Spleen (tissue), 11 donors: ENCODE measurements at regions not wholly inside any gene's neighbourhood (a gene's known extent, or its start where the extent isn't known, plus 50 kb on each side); places are given as distances from the start of the nearest gene placed in this dataset.

Source experiments
- DNase-seq: peaks from one replicate; pipeline ENCODE4 v3.0.0-alpha.2; 2020
- H3K27ac ChIP-seq, 8 donors: fragments of 200-600 bp; sonication (generic) in 7 of 8; 1 replicate in 4 of 8; 2 replicates in 4 of 8; pipeline versions ENCODE4 v1.5.0 to v1.8.0; 2016 to 2021; ENCODE audit warnings: inconsistent platforms in 4 of 8, mild to moderate bottlenecking in 4 of 8, moderate library complexity in 1 of 8
- H3K27me3 ChIP-seq, 7 donors: fragments of 200-600 bp; sonication (generic) in 6 of 7; replicated peaks in 1 of 7; 1 replicate in 4 of 7; 2 replicates in 3 of 7; pipeline versions ENCODE4 v1.5.0 to v1.8.0; 2016 to 2021; ENCODE audit warnings: inconsistent platforms in 3 of 7, mild to moderate bottlenecking in 1 of 7
- H3K36me3 ChIP-seq, 6 donors: fragments of 200-600 bp; sonication (generic) in 5 of 6; 1 replicate in 4 of 6; 2 replicates in 2 of 6; pipeline versions ENCODE4 v1.5.0 to v1.8.0; 2016 to 2021; ENCODE audit warnings: inconsistent platforms in 2 of 6
- H3K4me1 ChIP-seq, 6 donors: fragments of 200-600 bp; sonication (generic) in 5 of 6; 1 replicate in 3 of 6; 2 replicates in 3 of 6; pipeline versions ENCODE4 v1.5.0 to v1.8.0; 2016 to 2021; ENCODE audit warnings: inconsistent platforms in 3 of 6
- H3K4me3 ChIP-seq, 8 donors: fragments of 200-600 bp; sonication (generic) in 7 of 8; 1 replicate in 4 of 8; 2 replicates in 4 of 8; pipeline versions ENCODE4 v1.5.0 to v1.8.0; 2016 to 2021; ENCODE audit warnings: inconsistent platforms in 4 of 8, mild to moderate bottlenecking in 4 of 8, moderate library complexity in 2 of 8
- H3K9me3 ChIP-seq, 8 donors: fragments of 200-600 bp; sonication (generic) in 7 of 8; 1 replicate in 4 of 8; 2 replicates in 4 of 8; pipeline versions ENCODE4 v1.5.0 to v1.8.0; 2016 to 2021; ENCODE audit warnings: inconsistent platforms in 4 of 8
- CTCF ChIP-seq, 11 experiments: fragments of 200-600 bp in 7 of 11; fragments of 450-650 bp in 4 of 11; sonication (generic) in 4 of 11; IDR thresholded peaks in 8 of 11; conservative IDR thresholded peaks in 3 of 11; 1 replicate in 7 of 11; 2 replicates in 4 of 11; pipeline versions ENCODE4 v1.4.0 to v1.8.0; 2016 to 2021; ENCODE audit warnings: antibody characterized with exemption in 11 of 11, inconsistent platforms in 4 of 11, mild to moderate bottlenecking in 1 of 11
- POLR2A ChIP-seq, 3 donors: fragments of 450-650 bp; IDR thresholded peaks; one replicate each; pipeline ENCODE4 v1.5.1; 2017; ENCODE audit warnings: antibody characterized with exemption in 3 of 3, mild to moderate bottlenecking in 1 of 3
- POLR2AphosphoS5 ChIP-seq, 3 donors: sonication (generic); formaldehyde crosslinking; IDR thresholded peaks; one replicate each; pipeline ENCODE4 v1.5.1; 2017; ENCODE audit warnings: antibody characterized with exemption in 3 of 3
- WGBS, 5 donors: extraction: QIAGEN DNeasy Blood & Tissue Kit in 3 of 5; methylation state at CpG; one replicate each; pipeline versions ENCODE4 v1.1.5 to v1.1.7; 2013 to 2018; 5-methylcytosine and 5-hydroxymethylcytosine counted together
- intact Hi-C: fragments of 100-400 bp; cut with DNase I; formaldehyde crosslinking; loops from one replicate; pipeline ENCODE4 v1.15.0; 2023; ENCODE audit warnings: low total_unique reads
- donor health status: healthy with polysubstance abuse.
- donor health status: DM: no; HTN: no; CAD: no; lungs with moderate emphysema.
- donor health status: DM: no; HTN: no; CAD: no.
- donor health status: Bipolar disorder and iron deficiency.
- donor health status: healthy.
- donor health status: DM: no; HTN: no; CAD: no.
- donor health status: DM: yes; HTN: yes; CAD: no.

- no peak overlapping the region for H3K27ac ChIP-seq
- WGBS, 5 donors, result 45 to 83% (median 72%) methylated on average over 1 of the region's 1 CpG
- no peak overlapping the region for H3K4me3 ChIP-seq
- H3K36me3 ChIP-seq, result no peaks in the 10 kb centered on the region
- no peak for DNase-seq
- TF ChIP-seq POLR2A (IDR thresholded peaks at IDR 0.05) (no peak), POLR2AphosphoS5 (IDR thresholded peaks at IDR 0.05) (no peak), CTCF (IDR thresholded peaks at IDR 0.05 in 8 of 11, conservative IDR thresholded peaks at IDR 0.05 in 3 of 11) (no peak)
- H3K9me3 ChIP-seq, result peaks cover 0 to 5% (median 3%) of the 10 kb centered on the region in 8 donors
- intact Hi-C loops, result no loop called here
- H3K27me3 ChIP-seq, result no peaks in the 10 kb centered on the region
- H3K4me1 ChIP-seq, result no peaks in the 10 kb centered on the region
These were observed 274.5 kb downstream of the TLE1 start for GRCh38 chr9:81414836-81415235.

- DNase-seq, result no peak
- Histone ChIP-seq H3K27me3 (no peaks in the 10 kb centered on the region), H3K9me3 (no peaks in the 10 kb centered on the region), H3K36me3 (no peaks in the 10 kb centered on the region), H3K27ac (no peak overlapping the region), H3K4me1 (no peaks in the 10 kb centered on the region), H3K4me3 (no peak overlapping the region)
- intact Hi-C loops, result no loop called here
- WGBS, 5 donors, result 79 to 90% (median 82%) methylated on average over 1 of the region's 1 CpG
- TF ChIP-seq POLR2A (IDR thresholded peaks at IDR 0.05) (no peak), CTCF (IDR thresholded peaks at IDR 0.05 in 8 of 11, conservative IDR thresholded peaks at IDR 0.05 in 3 of 11) (no peak), POLR2AphosphoS5 (IDR thresholded peaks at IDR 0.05) (no peak)
These were observed 277.4 kb downstream of the TLE1 start for GRCh38 chr9:81411961-81412360.

GRCh38 chr9:81410201-81410600, 279.1 kb downstream of the TLE1 start:
- no peak overlapping the region for H3K4me3 ChIP-seq
- no peak for DNase-seq
- 72 to 86% (median 76%) methylated on average over 4 of the region's 4 CpGs for WGBS, 5 donors
- TF ChIP-seq POLR2AphosphoS5 (IDR thresholded peaks at IDR 0.05), result no peak
- TF ChIP-seq POLR2A (IDR thresholded peaks at IDR 0.05), result no peak
- TF ChIP-seq CTCF (IDR thresholded peaks at IDR 0.05 in 8 of 11, conservative IDR thresholded peaks at IDR 0.05 in 3 of 11), result no peak
- H3K27ac ChIP-seq, result no peak overlapping the region
- no peaks in the 10 kb centered on the region for H3K36me3 ChIP-seq
- no peaks in the 10 kb centered on the region for H3K4me1 ChIP-seq
- intact Hi-C loops, result no loop called here
- no peaks in the 10 kb centered on the region for H3K9me3 ChIP-seq
- no peaks in the 10 kb centered on the region for H3K27me3 ChIP-seq

- no peaks in the 10 kb centered on the region for H3K9me3 ChIP-seq
- intact Hi-C loops, result no loop called here
These were observed 280.4 kb downstream of the TLE1 start for GRCh38 chr9:81408951-81409350.

More at GRCh38 chr9:81408951-81409350, 280.4 kb downstream of the TLE1 start:
- no peak for DNase-seq
- H3K4me3 ChIP-seq, result no peak overlapping the region
- no peaks in the 10 kb centered on the region for H3K36me3 ChIP-seq
- H3K27ac ChIP-seq, result no peak overlapping the region
- no peaks in the 10 kb centered on the region for H3K4me1 ChIP-seq
- no peak for TF ChIP-seq POLR2AphosphoS5 (IDR thresholded peaks at IDR 0.05)
- no peak for TF ChIP-seq CTCF (IDR thresholded peaks at IDR 0.05 in 8 of 11, conservative IDR thresholded peaks at IDR 0.05 in 3 of 11)
- TF ChIP-seq POLR2A (IDR thresholded peaks at IDR 0.05), result no peak
- H3K27me3 ChIP-seq, result no peaks in the 10 kb centered on the region
